GM18861 (cell line): ENCODE measurements at regions not wholly inside any gene's neighbourhood (a gene's known extent, or its start where the extent isn't known, plus 50 kb on each side); places are given as distances from the start of the nearest gene placed in this dataset.
"Not testable (repeated sequence)": the region's sequence is repeated elsewhere in the genome, so short reads cannot be mapped to it uniquely, and the experiment has no call there.

Experiments
- ATAC-seq: cut with Tn5 transposase; IDR thresholded peaks from one replicate; pipeline ENCODE4 v1.9.1; 2021; ENCODE audit not compliant: unreplicated experiment

DNA sequence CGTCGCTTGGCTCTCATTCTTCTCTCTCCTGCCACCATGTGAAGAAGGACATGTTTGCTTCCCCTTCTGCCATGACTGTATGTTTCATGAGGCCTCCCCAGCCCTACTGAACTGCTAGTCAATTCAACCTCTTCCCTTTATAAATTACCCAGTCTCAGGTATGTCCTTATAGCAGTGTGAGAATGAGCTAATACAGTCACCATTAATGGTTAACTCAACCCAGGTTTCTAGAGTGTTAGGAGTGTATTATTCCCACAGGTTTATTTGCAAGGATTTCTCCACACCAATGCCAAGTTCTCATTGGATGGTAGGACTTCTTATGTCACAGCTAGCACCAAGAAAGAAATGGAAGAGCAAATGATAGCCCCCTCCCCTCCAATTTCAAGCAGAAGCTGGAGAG, 71.9 kb downstream of the DYNAP start:
- no peak for ATAC-seq

DNA sequence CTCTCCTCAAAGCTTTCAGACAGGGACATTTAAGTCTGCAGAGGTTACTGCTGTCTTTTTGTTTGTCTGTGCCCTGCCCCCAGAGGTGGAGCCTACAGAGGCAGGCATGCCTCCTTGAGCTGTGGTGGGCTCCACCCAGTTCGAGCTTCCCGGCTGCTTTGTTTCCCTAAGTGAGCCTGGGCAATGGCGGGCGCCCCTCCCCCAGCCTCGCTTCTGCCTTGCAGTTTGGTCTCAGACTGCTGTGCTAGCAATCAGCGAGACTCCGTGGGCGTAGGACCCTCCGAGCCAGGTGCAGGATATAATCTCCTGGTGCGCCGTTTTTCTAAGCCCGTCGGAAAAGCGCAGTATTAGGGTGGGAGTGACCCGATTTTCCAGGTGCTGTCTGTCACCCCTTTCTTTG, 78.7 kb downstream of the DYNAP start:
- not testable (repeated sequence) for ATAC-seq

DNA sequence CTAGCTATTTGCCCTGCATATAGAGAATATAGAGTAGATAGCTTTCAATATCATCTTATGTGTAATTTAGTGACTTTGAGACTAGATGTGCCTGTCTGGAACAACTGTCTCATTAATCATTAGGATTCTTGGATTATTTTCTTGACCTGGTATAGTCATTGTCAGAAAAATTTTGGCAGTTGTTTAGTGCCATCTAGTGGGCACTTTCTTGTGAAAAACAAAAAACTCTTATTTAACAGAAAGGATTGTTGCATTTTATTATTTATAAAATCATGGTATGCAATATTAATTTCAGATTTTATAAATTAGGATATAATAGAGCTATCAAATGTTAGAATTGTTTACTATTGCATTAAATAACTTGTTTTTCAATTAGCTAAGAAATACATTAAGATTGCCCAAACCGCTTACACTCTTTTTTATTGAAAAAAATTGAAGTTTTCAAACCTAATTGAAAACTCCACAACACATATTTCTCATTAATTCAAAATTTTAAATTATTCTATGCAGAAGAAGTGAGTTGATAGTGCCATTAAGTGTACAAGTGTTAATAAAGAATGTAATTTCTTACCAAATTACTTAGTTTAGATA, 80.3 kb downstream of the DYNAP start:
- ATAC-seq = peak; percentile 52

GRCh38 chr18:54672109-54672508, 81.1 kb downstream of the DYNAP start:
- no peak for ATAC-seq

- ATAC-seq = no peak
These were observed 81.9 kb downstream of the DYNAP start for GRCh38 chr18:54672846-54673475.

GRCh38 chr18:54673936-54674335, 82.9 kb downstream of the DYNAP start:
- ATAC-seq = no peak

- ATAC-seq = no peak
These were observed 84.0 kb downstream of the DYNAP start for GRCh38 chr18:54675076-54675475.

GRCh38 chr18:54679318-54680149, 88.5 kb downstream of the DYNAP start:
- no peak for ATAC-seq

DNA sequence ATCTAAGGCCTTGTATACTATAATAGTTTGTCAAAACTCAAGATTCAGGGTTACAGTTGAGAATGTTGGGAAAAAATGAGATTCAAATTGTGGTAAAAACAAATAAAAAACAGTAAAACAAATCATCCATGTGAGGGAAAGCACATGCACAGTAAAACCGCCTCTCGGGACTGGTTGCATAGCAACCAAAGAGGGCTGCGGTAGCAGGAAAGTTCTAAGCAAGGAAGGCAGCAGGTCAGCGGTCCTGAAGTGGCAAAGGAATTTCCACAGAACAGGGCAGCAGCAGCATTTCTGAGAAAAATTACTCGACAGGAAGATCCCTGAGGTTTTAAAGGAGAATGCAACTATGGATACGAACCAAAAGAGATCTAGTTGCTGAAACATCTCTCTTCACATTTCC, 93.7 kb downstream of the DYNAP start:
- no peak for ATAC-seq

GRCh38 chr18:54689319-54689718, 98.3 kb downstream of the DYNAP start:
- ATAC-seq = no peak

- no peak for ATAC-seq
These were observed 99.2 kb downstream of the DYNAP start for GRCh38 chr18:54690198-54690597.

DNA sequence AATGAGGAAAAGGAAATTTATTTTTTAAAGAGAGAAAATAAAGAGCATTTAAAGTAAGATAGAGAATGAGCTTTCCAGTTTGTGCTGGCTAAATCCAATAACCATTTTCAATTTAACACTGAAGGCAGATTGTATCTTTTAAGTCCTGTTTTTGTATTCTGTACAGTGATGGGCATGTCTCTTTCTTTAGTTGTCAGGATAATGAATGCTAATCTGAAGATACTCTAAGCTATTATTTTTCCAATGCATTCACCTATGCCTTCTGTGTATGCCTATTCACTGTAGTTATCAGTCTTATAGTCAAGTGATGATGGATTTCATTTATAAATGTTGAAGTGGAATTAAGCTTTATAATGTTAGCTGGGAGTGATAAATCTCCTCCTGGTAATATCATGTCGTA, 101.4 kb downstream of the DYNAP start:
- ATAC-seq = no peak

GRCh38 chr18:54696616-54697293, 105.7 kb downstream of the DYNAP start:
- no peak for ATAC-seq

- no peak for ATAC-seq
These were observed 109.5 kb downstream of the DYNAP start for GRCh38 chr18:54700580-54700979.

DNA sequence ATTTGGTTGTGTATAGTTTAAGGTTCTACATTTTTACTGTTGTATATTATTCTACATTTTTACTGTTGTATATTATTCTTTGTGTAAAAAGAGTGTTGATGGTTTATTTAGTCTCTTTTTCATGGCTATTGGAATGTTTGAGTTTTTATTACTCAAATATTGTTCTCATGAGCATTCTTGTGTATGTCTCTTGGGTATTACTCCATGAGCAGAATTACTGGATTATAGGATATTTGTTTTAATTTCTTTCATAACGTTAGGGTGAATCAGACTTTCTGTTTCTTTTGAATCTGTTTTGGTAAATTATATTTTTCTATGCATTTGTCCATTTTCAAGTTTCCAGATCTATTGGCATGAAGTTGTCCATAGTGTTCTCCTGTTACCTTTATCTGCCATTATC, 111.6 kb downstream of the DYNAP start:
- ATAC-seq = no peak

GRCh38 chr18:54710074-54710899, 118.0 kb upstream of the RAB27B start:
- no peak for ATAC-seq

- ATAC-seq = no peak
These were observed 117.4 kb upstream of the RAB27B start for GRCh38 chr18:54710900-54711281.

DNA sequence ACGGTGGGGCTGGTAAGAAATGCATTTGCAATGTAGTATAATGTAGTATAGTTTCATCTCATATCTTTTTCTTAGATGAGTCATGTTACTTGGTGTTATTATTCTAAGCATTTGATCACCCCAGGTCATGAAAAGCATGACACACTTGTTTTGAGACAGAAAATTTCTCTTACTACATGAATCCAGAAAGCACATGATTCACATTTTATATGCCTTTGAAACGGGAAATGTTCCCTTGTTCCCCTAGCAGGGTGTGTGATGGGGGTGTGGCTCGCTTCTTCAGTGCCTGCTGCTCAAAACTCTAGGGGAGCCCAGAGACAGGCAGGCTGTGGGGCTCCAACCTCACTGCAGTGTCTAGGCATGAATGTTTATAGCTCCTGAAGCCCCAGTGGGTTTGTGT, 116.0 kb upstream of the RAB27B start:
- no peak for ATAC-seq

- no peak for ATAC-seq
These were observed 115.5 kb upstream of the RAB27B start for GRCh38 chr18:54712758-54713157.

DNA sequence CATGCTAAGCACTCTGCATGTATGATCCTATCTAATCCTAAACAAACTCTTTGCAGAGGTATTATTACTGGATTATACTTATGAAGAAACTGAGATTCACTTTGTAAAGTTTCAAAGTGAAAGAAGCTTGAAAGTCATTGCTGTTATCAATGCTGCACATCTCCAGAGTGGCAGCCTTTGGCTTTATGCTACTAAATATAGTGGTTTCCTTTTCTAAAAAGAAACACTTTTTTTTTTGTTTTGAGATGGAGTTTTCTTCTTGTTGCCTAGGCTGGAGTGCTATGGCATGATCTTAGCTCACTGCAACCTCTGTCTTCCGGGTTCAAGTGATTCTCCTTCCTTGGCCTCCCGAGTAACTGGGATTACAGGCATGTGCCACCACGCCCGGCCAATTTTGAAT, 114.9 kb upstream of the RAB27B start:
- no peak for ATAC-seq

DNA sequence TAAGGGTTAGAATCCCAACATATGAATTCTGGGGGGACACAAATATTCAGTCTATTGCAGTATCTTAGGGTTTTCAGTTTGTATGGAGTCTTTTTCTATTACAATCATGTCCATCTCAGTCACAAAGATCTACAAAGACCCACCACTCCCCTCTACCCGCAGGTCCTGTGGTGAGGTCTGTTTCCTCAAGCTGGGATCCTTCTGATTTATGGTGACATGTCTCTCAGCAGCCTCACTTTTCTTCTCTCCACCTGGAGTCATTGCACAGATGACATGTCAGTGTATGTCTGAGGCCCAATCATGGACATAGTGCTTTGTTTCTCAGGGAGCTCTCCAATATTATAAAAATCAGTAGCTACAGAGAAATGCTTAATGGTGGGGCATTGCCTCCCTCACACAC, 113.4 kb upstream of the RAB27B start:
- ATAC-seq = no peak
